ENCODE measurements at regions not wholly inside any gene's neighbourhood (a gene's known extent, or its start where the extent isn't known, plus 50 kb on each side); places are given as distances from the start of the nearest gene placed in this dataset.
"Not testable (repeated sequence)": the region's sequence is repeated elsewhere in the genome, so short reads cannot be mapped to it uniquely, and the experiment has no call there.

GRCh38 chr7:19522486-19522885, 186.4 kb downstream of the POLR1F start:
- no peak for TF ChIP-seq CTCF (IDR thresholded peaks at IDR 0.05; ENCODE audit: low read depth, low read length, poor library complexity, severe bottlenecking)
- TF ChIP-seq EZH2phosphoT487 (IDR thresholded peaks at IDR 0.05; ENCODE audit: borderline replicate concordance, low read length), result no peak
- H3K4me3 ChIP-seq (ENCODE audit: low read length), result no peak overlapping the region
- H3K36me3 ChIP-seq (ENCODE audit: control insufficient read depth, low read length), result no peaks in the 10 kb centered on the region
- H3K4me2 ChIP-seq (ENCODE audit: low read length), result no peak overlapping the region
- no peaks in the 10 kb centered on the region; the same call in 1 of the 2 replicates for H3K9me2 ChIP-seq (replicated peaks; ENCODE audit: control insufficient read depth, low read length)
- no peaks in the 10 kb centered on the region for H3F3A ChIP-seq (ENCODE audit: control insufficient read depth, insufficient read depth)
- H3K27ac ChIP-seq (ENCODE audit: low read depth, low read length), result no peak overlapping the region
- H3K27me3 ChIP-seq (ENCODE audit: control insufficient read depth, low read length), result no peaks in the 10 kb centered on the region
- H3K79me2 ChIP-seq (ENCODE audit: control insufficient read depth, low read length), result no peaks in the 10 kb centered on the region
- H4K20me1 ChIP-seq (ENCODE audit: control insufficient read depth, insufficient read depth, low read depth, low read length), result no peaks in the 10 kb centered on the region
- no peaks in the 10 kb centered on the region for H3K4me1 ChIP-seq (ENCODE audit: control insufficient read depth, low read length)
- no peaks in the 10 kb centered on the region for H3K9me3 ChIP-seq (ENCODE audit: control insufficient read depth, insufficient read depth, low read length)

GRCh38 chr7:19520392-19520791, 188.4 kb downstream of the POLR1F start:
- H3F3A ChIP-seq (ENCODE audit: control insufficient read depth, insufficient read depth), result no peaks in the 10 kb centered on the region
- H3K9me3 ChIP-seq (ENCODE audit: control insufficient read depth, insufficient read depth, low read length), result no peaks in the 10 kb centered on the region
- no peak overlapping the region for H3K4me2 ChIP-seq (ENCODE audit: low read length)
- no peaks in the 10 kb centered on the region for H3K79me2 ChIP-seq (ENCODE audit: control insufficient read depth, low read length)
- H3K27me3 ChIP-seq (ENCODE audit: control insufficient read depth, low read length), result no peaks in the 10 kb centered on the region
- H3K4me3 ChIP-seq (ENCODE audit: low read length), result no peak overlapping the region
- no peaks in the 10 kb centered on the region for H4K20me1 ChIP-seq (ENCODE audit: control insufficient read depth, insufficient read depth, low read depth, low read length)
- TF ChIP-seq CTCF (IDR thresholded peaks at IDR 0.05; ENCODE audit: low read depth, low read length, poor library complexity, severe bottlenecking) (no peak), EZH2phosphoT487 (IDR thresholded peaks at IDR 0.05; ENCODE audit: borderline replicate concordance, low read length) (no peak)
- no peaks in the 10 kb centered on the region for H3K36me3 ChIP-seq (ENCODE audit: control insufficient read depth, low read length)
- H3K9me2 ChIP-seq (replicated peaks; ENCODE audit: control insufficient read depth, low read length), result no peaks in the 10 kb centered on the region; the same call in 1 of the 2 replicates
- H3K27ac ChIP-seq (ENCODE audit: low read depth, low read length), result no peak overlapping the region
- no peaks in the 10 kb centered on the region for H3K4me1 ChIP-seq (ENCODE audit: control insufficient read depth, low read length)

- TF ChIP-seq EZH2phosphoT487 (IDR thresholded peaks at IDR 0.05; ENCODE audit: borderline replicate concordance, low read length) (no peak), CTCF (IDR thresholded peaks at IDR 0.05; ENCODE audit: low read depth, low read length, poor library complexity, severe bottlenecking) (no peak)
- H3K9me2 ChIP-seq (replicated peaks; ENCODE audit: control insufficient read depth, low read length), result no peaks in the 10 kb centered on the region; the same call in 1 of the 2 replicates
- no peak overlapping the region for H3K4me2 ChIP-seq (ENCODE audit: low read length)
- no peaks in the 10 kb centered on the region for H3K9me3 ChIP-seq (ENCODE audit: control insufficient read depth, insufficient read depth, low read length)
- H3K4me1 ChIP-seq (ENCODE audit: control insufficient read depth, low read length), result no peaks in the 10 kb centered on the region
- H3K4me3 ChIP-seq (ENCODE audit: low read length), result no peak overlapping the region
- H3K79me2 ChIP-seq (ENCODE audit: control insufficient read depth, low read length), result no peaks in the 10 kb centered on the region
- no peaks in the 10 kb centered on the region for H4K20me1 ChIP-seq (ENCODE audit: control insufficient read depth, insufficient read depth, low read depth, low read length)
- H3K36me3 ChIP-seq (ENCODE audit: control insufficient read depth, low read length), result no peaks in the 10 kb centered on the region
- no peaks in the 10 kb centered on the region for H3F3A ChIP-seq (ENCODE audit: control insufficient read depth, insufficient read depth)
- H3K27ac ChIP-seq (ENCODE audit: low read depth, low read length), result no peak overlapping the region
- no peaks in the 10 kb centered on the region for H3K27me3 ChIP-seq (ENCODE audit: control insufficient read depth, low read length)
Observed at GRCh38 chr7:19519443-19520021, 189.3 kb downstream of the POLR1F start.

GRCh38 chr7:19517546-19517945, 191.3 kb downstream of the POLR1F start:
- H3K9me3 ChIP-seq (ENCODE audit: control insufficient read depth, insufficient read depth, low read length); H3K27me3 ChIP-seq (ENCODE audit: control insufficient read depth, low read length); H3K4me2 ChIP-seq (ENCODE audit: low read length): not testable (repeated sequence)

More at GRCh38 chr7:19517546-19517945, 191.3 kb downstream of the POLR1F start:
- not testable (repeated sequence) for H4K20me1 ChIP-seq (ENCODE audit: control insufficient read depth, insufficient read depth, low read depth, low read length); H3F3A ChIP-seq (ENCODE audit: control insufficient read depth, insufficient read depth); H3K79me2 ChIP-seq (ENCODE audit: control insufficient read depth, low read length); H3K9me2 ChIP-seq (replicated peaks; ENCODE audit: control insufficient read depth, low read length); H3K36me3 ChIP-seq (ENCODE audit: control insufficient read depth, low read length); H3K27ac ChIP-seq (ENCODE audit: low read depth, low read length); H3K4me3 ChIP-seq (ENCODE audit: low read length); H3K4me1 ChIP-seq (ENCODE audit: control insufficient read depth, low read length)

Measured in DOHH2 (cell line).